ENCODE measurements at regions not wholly inside any gene's neighbourhood (a gene's known extent, or its start where the extent isn't known, plus 50 kb on each side); places are given as distances from the start of the nearest gene placed in this dataset.

DNA sequence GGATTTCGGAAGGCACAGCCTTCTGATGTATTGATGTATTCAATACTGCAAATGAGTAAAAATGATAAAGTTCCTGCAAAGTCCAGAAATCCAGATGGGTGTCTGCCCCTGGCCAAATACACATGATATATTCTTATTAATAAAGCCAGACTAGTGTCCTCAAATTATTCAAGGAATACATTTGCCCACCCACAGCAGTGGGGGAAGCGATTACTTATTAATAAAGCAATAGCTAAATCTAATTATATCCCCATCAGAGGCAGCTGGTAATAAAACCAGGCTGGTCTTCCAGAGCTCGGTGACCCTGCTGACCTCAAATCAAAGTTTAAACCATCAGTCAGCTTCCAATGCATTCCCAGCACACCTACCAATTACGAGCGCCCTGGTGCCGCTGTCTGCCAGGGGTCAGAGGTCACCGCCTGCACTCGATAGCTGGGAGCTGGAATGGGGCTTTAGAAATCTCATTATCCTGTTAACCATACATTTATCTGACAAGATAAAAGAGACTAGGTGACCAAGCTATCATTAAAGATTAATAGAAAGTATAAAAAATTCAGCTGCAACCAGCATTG, 330.3 kb downstream of the UACA start:
- Histone ChIP-seq H3K27ac (ENCODE audit: low read depth, low read length) (no peak overlapping the region), H3K4me3 (ENCODE audit: low read depth, low read length) (no peak overlapping the region), H3K27me3 (ENCODE audit: control insufficient read depth, insufficient read depth, low read length) (no peaks in the 10 kb centered on the region), H3K36me3 (ENCODE audit: control insufficient read depth, insufficient read depth, low read length) (no peaks in the 10 kb centered on the region), H3K9ac (ENCODE audit: low read depth, low read length) (no peak overlapping the region), H3K4me1 (ENCODE audit: control insufficient read depth, insufficient read depth, low read length) (peaks cover 7% of the 10 kb centered on the region; the same call in 1 of the 2 replicates), H3K9me3 (ENCODE audit: control insufficient read depth, insufficient read depth, low read length) (no peaks in the 10 kb centered on the region)

DNA sequence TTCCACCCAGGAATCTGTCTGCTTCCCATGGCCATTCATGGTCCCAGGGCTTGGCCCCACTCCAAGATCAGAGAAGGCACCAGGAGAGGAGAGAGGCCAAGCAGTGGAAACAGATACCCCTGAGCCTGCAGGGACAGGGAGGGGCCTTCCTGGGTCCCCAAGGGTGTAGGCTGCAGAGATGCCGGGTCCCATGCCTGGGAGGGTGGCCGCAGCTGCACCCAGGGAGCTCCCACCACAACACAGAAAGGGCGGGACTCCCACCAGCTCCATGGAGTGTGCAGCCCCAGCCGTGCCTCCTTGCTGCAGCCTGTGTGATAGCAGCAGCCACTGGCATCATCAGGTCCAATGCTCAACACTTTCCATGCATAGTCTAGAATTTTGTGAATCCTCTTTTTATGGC, 331.5 kb downstream of the UACA start:
- peaks cover 7% of the 10 kb centered on the region; the same call in 1 of the 2 replicates for H3K4me1 ChIP-seq (ENCODE audit: control insufficient read depth, insufficient read depth, low read length)
- H3K36me3 ChIP-seq (ENCODE audit: control insufficient read depth, insufficient read depth, low read length): no peaks in the 10 kb centered on the region
- no peak overlapping the region for H3K4me3 ChIP-seq (ENCODE audit: low read depth, low read length)
- no peaks in the 10 kb centered on the region for H3K27me3 ChIP-seq (ENCODE audit: control insufficient read depth, insufficient read depth, low read length)
- no peak overlapping the region for H3K9ac ChIP-seq (ENCODE audit: low read depth, low read length)
- H3K9me3 ChIP-seq (ENCODE audit: control insufficient read depth, insufficient read depth, low read length): no peaks in the 10 kb centered on the region
- H3K27ac ChIP-seq (ENCODE audit: low read depth, low read length): no peak overlapping the region

DNA sequence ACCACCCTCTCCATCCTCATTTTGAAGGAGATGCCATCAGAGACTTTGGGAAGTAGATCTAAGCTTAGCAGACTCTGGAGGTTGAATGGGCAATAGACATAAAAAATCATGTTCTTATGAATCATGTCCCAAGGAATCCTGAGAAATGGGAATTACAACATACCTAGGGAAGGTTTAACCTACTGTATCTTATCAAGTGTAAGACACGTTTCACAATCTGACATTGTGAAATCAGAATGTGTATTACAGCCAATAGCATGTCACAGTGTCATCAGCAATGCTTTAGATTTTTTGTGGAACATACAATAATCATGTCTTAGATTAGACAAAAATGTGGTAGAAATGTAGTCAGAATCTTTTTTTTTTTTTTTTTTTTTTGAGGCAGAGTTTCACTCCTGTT, 332.4 kb upstream of the TLE3 start:
- H3K9me3 ChIP-seq (ENCODE audit: control insufficient read depth, insufficient read depth, low read length): no peaks in the 10 kb centered on the region
- no peak overlapping the region for H3K9ac ChIP-seq (ENCODE audit: low read depth, low read length)
- no peaks in the 10 kb centered on the region for H3K27me3 ChIP-seq (ENCODE audit: control insufficient read depth, insufficient read depth, low read length)
- H3K4me1 ChIP-seq (ENCODE audit: control insufficient read depth, insufficient read depth, low read length): peaks cover 1% of the 10 kb centered on the region; the same call in 1 of the 2 replicates
- no peak overlapping the region for H3K4me3 ChIP-seq (ENCODE audit: low read depth, low read length)
- H3K27ac ChIP-seq (ENCODE audit: low read depth, low read length): no peak overlapping the region
- no peaks in the 10 kb centered on the region for H3K36me3 ChIP-seq (ENCODE audit: control insufficient read depth, insufficient read depth, low read length)

DNA sequence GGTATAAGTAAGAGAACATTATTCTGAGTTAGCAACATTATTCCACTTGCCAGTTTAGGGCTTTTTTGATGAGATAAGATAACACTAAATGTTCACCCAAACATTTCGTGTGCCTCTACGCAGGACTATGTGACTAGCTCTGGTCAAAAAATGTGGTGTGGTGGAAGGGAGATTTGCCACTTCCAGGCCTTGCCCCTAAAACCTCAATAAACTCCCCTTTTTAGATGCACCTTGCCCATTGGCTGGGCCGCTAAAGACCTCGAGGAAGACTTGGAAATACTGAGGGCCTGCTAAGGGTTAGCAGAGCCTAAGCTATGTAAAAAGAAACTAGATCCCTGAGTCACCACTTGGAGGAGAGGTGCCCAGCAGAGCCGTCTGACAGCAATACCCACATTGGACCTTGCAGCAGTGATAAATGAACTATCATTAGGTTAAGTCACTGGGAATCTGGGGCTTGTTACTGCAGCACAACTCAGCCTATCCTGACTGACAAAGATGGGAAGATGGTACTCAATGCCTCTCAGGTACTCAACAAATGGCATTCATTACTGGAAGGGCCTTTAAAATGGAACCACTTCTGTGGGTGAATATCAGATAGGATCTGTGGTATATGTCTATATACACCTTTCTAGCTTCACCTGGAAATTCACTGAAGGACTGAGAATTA, 331.5 kb upstream of the TLE3 start:
- Histone ChIP-seq H3K36me3 (ENCODE audit: control insufficient read depth, insufficient read depth, low read length) (no peaks in the 10 kb centered on the region), H3K9ac (ENCODE audit: low read depth, low read length) (no peak overlapping the region), H3K27me3 (ENCODE audit: control insufficient read depth, insufficient read depth, low read length) (no peaks in the 10 kb centered on the region), H3K9me3 (ENCODE audit: control insufficient read depth, insufficient read depth, low read length) (no peaks in the 10 kb centered on the region), H3K27ac (ENCODE audit: low read depth, low read length) (no peak overlapping the region), H3K4me3 (ENCODE audit: low read depth, low read length) (no peak overlapping the region), H3K4me1 (ENCODE audit: control insufficient read depth, insufficient read depth, low read length) (no peaks in the 10 kb centered on the region)

DNA sequence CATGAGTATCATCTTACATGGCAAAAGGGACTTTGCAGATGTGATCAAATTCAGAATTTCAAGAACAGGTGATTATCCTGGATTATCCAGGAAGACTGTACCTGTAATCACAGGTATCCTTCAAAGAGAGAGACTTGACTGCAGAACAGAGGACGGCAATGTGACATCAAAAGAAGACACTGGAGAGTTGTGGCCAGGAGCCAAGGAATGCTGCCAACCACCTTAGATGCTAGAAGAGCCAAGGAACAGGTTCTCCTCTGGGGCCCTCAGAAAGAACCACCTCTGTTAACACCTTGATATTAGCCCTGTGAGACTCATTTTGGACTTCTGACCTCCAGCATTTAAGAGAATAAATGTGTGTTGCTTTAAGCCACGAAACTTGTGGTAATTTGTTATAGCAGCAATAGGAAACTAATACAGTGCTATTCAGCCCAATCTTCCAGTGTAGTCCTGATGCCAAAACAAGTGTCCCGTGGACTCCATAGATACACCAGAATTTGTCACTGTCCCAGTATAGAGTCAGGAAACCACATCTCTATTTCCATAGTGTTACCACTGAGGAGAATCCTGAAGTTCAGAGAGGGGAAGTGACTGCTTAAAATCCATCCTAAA, 330.6 kb upstream of the TLE3 start:
- Histone ChIP-seq H3K4me1 (ENCODE audit: control insufficient read depth, insufficient read depth, low read length) (no peaks in the 10 kb centered on the region), H3K9me3 (ENCODE audit: control insufficient read depth, insufficient read depth, low read length) (no peaks in the 10 kb centered on the region), H3K36me3 (ENCODE audit: control insufficient read depth, insufficient read depth, low read length) (no peaks in the 10 kb centered on the region), H3K4me3 (ENCODE audit: low read depth, low read length) (no peak overlapping the region), H3K27me3 (ENCODE audit: control insufficient read depth, insufficient read depth, low read length) (no peaks in the 10 kb centered on the region), H3K9ac (ENCODE audit: low read depth, low read length) (no peak overlapping the region), H3K27ac (ENCODE audit: low read depth, low read length) (no peak overlapping the region)

DNA sequence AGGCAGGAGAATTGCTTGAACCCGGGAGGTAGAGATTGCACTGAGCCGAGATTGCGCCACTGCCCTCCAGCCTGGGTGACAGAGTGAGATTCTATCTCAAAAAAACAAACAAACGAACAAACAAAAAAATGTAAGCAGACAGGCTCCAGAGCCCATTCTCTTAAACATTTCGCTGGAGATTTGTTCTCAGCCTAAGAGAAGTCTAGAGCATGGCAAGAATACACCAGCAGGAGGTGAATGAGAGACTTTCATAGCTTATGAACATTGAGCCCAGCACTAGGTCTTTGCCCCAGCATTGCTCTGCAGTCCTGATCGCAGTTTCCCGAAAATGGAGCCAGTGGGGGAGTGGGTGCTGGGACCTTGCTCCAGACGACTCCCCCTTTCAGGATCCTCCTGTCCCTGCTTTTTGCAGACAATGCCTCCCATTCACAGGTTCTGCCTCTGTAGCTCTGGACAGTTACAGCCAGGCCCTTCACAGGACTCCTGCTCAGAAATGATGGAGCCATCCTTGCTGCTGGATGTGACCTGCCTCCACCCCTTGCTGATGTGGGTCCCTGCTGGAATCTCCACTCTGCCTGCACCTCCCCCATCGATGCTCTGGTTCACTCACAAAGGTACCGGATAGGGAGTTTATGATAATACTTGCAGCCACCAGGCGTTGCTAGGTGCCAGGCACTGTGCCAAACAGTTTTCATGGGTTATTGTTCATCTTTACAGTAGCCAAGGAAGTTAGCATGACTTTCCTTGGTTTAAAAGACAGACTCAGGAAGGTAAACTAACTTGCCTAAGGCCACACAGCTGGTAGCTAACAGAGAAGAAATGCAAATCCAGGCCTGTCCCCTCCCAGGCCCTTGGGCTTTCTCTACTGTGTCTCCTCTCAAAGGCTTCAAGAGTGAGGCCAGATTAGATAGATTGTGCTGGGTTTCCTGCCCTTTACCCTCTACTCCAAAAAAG, 329.7 kb upstream of the TLE3 start:
- Histone ChIP-seq H3K27ac (ENCODE audit: low read depth, low read length) (no peak overlapping the region), H3K9ac (ENCODE audit: low read depth, low read length) (no peak overlapping the region)

DNA sequence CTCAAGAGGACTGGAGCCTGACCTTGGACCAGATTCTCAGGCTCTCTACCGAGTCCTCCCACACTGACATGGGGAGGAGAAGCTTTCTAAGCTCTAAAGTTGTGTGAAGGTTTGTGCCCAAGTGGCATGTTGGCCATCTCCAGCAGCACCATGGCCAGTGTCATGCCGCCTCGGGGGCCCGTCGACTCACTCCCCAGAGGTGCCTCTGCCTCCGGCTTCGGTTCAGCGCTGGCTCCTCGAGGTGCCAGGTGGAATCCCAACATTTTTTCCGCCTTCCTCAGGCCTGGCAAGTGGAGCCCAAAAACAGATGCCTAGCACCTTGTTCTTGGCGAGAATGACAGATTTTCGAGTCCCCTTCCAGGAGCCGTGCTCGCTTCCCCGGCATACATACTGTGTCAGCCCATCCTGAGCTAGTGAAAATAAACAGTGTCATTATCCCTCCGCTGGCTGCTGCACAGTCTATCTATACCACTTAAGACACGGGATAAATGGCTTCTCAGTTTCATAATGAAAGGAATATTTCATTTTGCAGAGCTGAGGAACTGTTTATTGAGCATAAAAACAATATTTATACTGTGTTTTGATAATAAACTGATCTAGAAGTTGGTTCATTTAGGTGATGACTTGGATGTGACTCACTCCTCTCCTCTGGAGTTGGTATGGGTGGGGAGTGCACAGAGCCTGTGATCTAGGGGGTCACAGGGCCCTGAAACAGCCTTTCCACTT, 328.5 kb upstream of the TLE3 start:
- Histone ChIP-seq H3K27me3 (ENCODE audit: control insufficient read depth, insufficient read depth, low read length) (no peaks in the 10 kb centered on the region), H3K36me3 (ENCODE audit: control insufficient read depth, insufficient read depth, low read length) (no peaks in the 10 kb centered on the region), H3K4me3 (ENCODE audit: low read depth, low read length) (no peak overlapping the region), H3K9ac (ENCODE audit: low read depth, low read length) (no peak overlapping the region), H3K9me3 (ENCODE audit: control insufficient read depth, insufficient read depth, low read length) (no peaks in the 10 kb centered on the region), H3K4me1 (ENCODE audit: control insufficient read depth, insufficient read depth, low read length) (no peaks in the 10 kb centered on the region), H3K27ac (ENCODE audit: low read depth, low read length) (no peak overlapping the region)

More for the DNA sequence above, 329.7 kb upstream of the TLE3 start:
- Histone ChIP-seq H3K27me3 (ENCODE audit: control insufficient read depth, insufficient read depth, low read length) (no peaks in the 10 kb centered on the region), H3K36me3 (ENCODE audit: control insufficient read depth, insufficient read depth, low read length) (no peaks in the 10 kb centered on the region), H3K9me3 (ENCODE audit: control insufficient read depth, insufficient read depth, low read length) (no peaks in the 10 kb centered on the region), H3K4me1 (ENCODE audit: control insufficient read depth, insufficient read depth, low read length) (no peaks in the 10 kb centered on the region), H3K4me3 (ENCODE audit: low read depth, low read length) (no peak overlapping the region)

DNA sequence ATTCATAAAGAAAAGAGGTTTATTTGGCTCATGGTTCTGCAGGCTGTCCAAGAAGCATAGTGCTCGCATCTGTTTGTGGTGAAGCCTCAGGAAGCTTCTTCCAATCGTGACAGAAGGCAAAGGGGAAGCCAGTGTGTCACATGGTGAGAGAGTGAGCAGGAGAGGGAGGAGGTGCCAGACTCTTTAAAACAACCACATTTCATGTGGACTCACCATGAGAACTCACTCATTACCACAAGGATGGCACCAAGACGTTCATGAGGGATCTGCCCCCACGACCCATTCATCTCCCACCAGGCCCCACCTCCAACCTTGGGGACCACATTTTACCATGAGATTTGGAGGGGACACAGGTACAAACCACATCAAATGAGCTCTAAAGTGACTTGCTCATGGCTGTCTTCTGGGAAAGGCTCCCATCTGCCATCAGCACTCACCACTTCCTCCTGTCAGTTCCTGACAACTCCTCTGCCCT, 327.3 kb upstream of the TLE3 start:
- H3K27ac ChIP-seq (ENCODE audit: low read depth, low read length): no peak overlapping the region
- H3K4me3 ChIP-seq (ENCODE audit: low read depth, low read length): no peak overlapping the region
- no peaks in the 10 kb centered on the region for H3K27me3 ChIP-seq (ENCODE audit: control insufficient read depth, insufficient read depth, low read length)
- no peaks in the 10 kb centered on the region for H3K36me3 ChIP-seq (ENCODE audit: control insufficient read depth, insufficient read depth, low read length)
- H3K4me1 ChIP-seq (ENCODE audit: control insufficient read depth, insufficient read depth, low read length): peaks cover 5% of the 10 kb centered on the region
- H3K9me3 ChIP-seq (ENCODE audit: control insufficient read depth, insufficient read depth, low read length): no peaks in the 10 kb centered on the region
- H3K9ac ChIP-seq (ENCODE audit: low read depth, low read length): no peak overlapping the region

DNA sequence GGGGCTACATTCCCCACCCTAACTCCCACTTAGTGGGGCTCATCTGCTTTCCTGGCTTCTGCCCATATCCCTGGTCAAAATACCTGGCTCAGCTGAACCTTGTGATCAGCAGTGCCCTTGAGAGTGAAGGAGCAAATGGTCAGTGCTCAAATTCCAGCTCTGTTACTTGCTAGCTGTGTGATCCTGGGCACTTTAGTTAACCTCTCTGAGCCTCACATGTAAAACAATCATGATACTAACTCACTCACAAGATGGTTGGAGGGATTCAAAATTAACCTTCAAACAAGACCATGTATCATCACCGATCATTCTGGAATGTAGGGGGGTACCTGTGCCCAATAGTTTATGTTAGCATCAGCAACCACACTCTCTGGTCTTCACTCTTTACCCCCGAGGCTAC, 325.6 kb upstream of the TLE3 start:
- Histone ChIP-seq H3K9ac (ENCODE audit: low read depth, low read length) (no peak overlapping the region), H3K9me3 (ENCODE audit: control insufficient read depth, insufficient read depth, low read length) (no peaks in the 10 kb centered on the region), H3K4me1 (ENCODE audit: control insufficient read depth, insufficient read depth, low read length) (peaks cover 5% of the 10 kb centered on the region), H3K27ac (ENCODE audit: low read depth, low read length) (no peak overlapping the region), H3K27me3 (ENCODE audit: control insufficient read depth, insufficient read depth, low read length) (no peaks in the 10 kb centered on the region), H3K36me3 (ENCODE audit: control insufficient read depth, insufficient read depth, low read length) (no peaks in the 10 kb centered on the region), H3K4me3 (ENCODE audit: low read depth, low read length) (no peak overlapping the region)

DNA sequence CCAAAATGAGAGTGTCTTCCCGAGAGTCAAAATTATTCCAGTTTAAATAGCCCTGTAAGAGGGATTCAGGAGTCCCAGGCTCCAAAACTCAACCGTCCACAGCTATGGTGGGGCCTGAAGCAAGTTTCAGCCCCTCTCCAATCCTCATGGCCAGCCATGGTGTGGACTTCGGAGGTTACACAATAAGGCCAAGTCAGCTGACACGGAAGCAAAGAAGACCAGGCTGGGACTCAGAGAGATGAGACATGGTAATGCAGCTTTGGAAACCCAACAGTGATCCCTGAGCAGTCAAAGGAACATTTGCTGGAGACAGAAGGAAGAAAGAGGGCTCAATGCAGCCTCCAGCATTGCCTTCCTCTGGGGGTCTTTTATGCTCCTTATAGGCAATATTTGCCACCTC, 324.6 kb upstream of the TLE3 start:
- Histone ChIP-seq H3K27me3 (ENCODE audit: control insufficient read depth, insufficient read depth, low read length) (no peaks in the 10 kb centered on the region), H3K27ac (ENCODE audit: low read depth, low read length) (no peak overlapping the region), H3K36me3 (ENCODE audit: control insufficient read depth, insufficient read depth, low read length) (no peaks in the 10 kb centered on the region)

More for the DNA sequence above, 324.6 kb upstream of the TLE3 start:
- Histone ChIP-seq H3K4me1 (ENCODE audit: control insufficient read depth, insufficient read depth, low read length) (peaks cover 5% of the 10 kb centered on the region), H3K9ac (ENCODE audit: low read depth, low read length) (no peak overlapping the region), H3K4me3 (ENCODE audit: low read depth, low read length) (no peak overlapping the region), H3K9me3 (ENCODE audit: control insufficient read depth, insufficient read depth, low read length) (no peaks in the 10 kb centered on the region)

Data from HUES48 (cell line).